ENCODE measurements at regions not wholly inside any gene's neighbourhood (a gene's known extent, or its start where the extent isn't known, plus 50 kb on each side); places are given as distances from the start of the nearest gene placed in this dataset.

DNA sequence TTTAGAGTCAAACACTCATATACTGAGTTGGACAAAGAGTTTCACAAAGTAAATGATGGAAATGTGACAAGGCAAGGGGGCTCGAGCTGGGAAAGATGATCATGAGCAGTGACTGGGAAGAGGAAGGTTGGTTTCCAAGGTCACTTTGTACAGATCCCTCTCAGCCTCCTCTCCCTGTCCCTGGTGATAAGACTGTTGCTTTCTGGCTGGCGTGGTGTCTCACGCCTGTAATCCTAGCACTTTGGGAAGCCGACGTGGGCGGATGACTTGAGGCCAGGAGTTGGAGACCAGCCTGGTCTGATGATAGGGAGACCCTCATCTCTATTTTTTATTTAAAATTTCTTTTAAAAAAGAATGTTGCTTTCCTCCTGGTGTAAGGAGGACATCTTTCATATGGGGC is 65.4 kb upstream of the CALM2 start:
- H2BK20ac ChIP-seq (ENCODE audit: low read depth, low read length): 0 out of 2 replicates have a peak overlapping the region, but pooled peaks have one; percentile 14
- H2BK5ac ChIP-seq (ENCODE audit: low read depth, low read length, poor library complexity, severe bottlenecking): no peak overlapping the region
- no peak overlapping the region for H3K56ac ChIP-seq (ENCODE audit: extremely low read depth, insufficient read depth, low read length)
- no peak overlapping the region for H3K18ac ChIP-seq (ENCODE audit: low read depth, low read length)
- no peak overlapping the region for H3K9ac ChIP-seq (ENCODE audit: low read depth, low read length)
- no peaks in the 10 kb centered on the region for H3K36me3 ChIP-seq (ENCODE audit: control insufficient read depth, insufficient read depth, low read length)
- dilution Hi-C loops (cut with HindIII; ENCODE audit: low sequenced_read_pairs, unreplicated experiment) (no loop called here), intact Hi-C loops (cut with micrococcal nuclease) (no loop called here), in situ Hi-C loops (cut with MboI; ENCODE audit: low sequenced_read_pairs) (no loop called here)
- no peak overlapping the region for H2AK5ac ChIP-seq (ENCODE audit: low read depth, low read length)
- H3K27me3 ChIP-seq (ENCODE audit: control insufficient read depth, insufficient read depth, low read length): peaks cover 3% of the 10 kb centered on the region
- H2BK15ac ChIP-seq (ENCODE audit: low read depth, low read length): no peak overlapping the region; the same call in 2 of the 3 replicates
- H3K9me1 ChIP-seq (ENCODE audit: insufficient read depth, low read length): peaks cover 10% of the 10 kb centered on the region; the same call in 1 of the 2 replicates
- POLR2A ChIA-PET (ENCODE audit: unreplicated experiment): no interaction called here
- H3K14ac ChIP-seq (replicated peaks; ENCODE audit: low read depth, low read length): no peak overlapping the region
- H3K23ac ChIP-seq (ENCODE audit: low read depth, low read length): no peak overlapping the region
- DNase-seq (no peak), ATAC-seq (ENCODE audit: low read depth) (no peak)
- peaks cover 11% of the 10 kb centered on the region for H3K4me1 ChIP-seq (ENCODE audit: control insufficient read depth, insufficient read depth, low read length)
- no peak overlapping the region for H4K91ac ChIP-seq (ENCODE audit: insufficient read depth, low read depth, low read length)
- no peak overlapping the region for H3K4me3 ChIP-seq (ENCODE audit: insufficient read depth, low read depth, low read length)
- WGBS, 2 experiments (ENCODE audit: extremely low coverage in 2 of 2, insufficient read length in 1 of 2): no CpG with 5 or more reads among the region's 6 CpGs
- H4K20me1 ChIP-seq (ENCODE audit: insufficient read depth, low read length): no peaks in the 10 kb centered on the region
- no peak overlapping the region for H2AFZ ChIP-seq (replicated peaks; ENCODE audit: low read length, poor library complexity)
- H3K27ac ChIP-seq (ENCODE audit: insufficient read depth, low read length): no peak overlapping the region
- no TSS peak for BruUV-seq (replicated peaks)
- no peak overlapping the region for H4K8ac ChIP-seq (ENCODE audit: low read depth in 2 of 2, low read length in 2 of 2)
- CTCF ChIA-PET: no interaction called here
- no peak overlapping the region for H2AK9ac ChIP-seq (replicated peaks; ENCODE audit: low read depth, low read length, poor library complexity)
- H3K9me3 ChIP-seq (ENCODE audit: control insufficient read depth, insufficient read depth, low read length): no peaks in the 10 kb centered on the region
- H2BK120ac ChIP-seq (ENCODE audit: low read depth, low read length): no peak overlapping the region
- H3K4me2 ChIP-seq (ENCODE audit: low read depth, low read length): no peak overlapping the region
- no peak for TF ChIP-seq FOS (IDR thresholded peaks at IDR 0.05; ENCODE audit: low read depth, low read length)
- no peak overlapping the region for H4K5ac ChIP-seq (ENCODE audit: low read depth, low read length)
- 0 out of 4 replicates have a peak, but pooled peaks cover 0 to 6% of the 10 kb centered on the region in 2 experiments for H3K79me1 ChIP-seq (ENCODE audit: low read depth in 1 of 2, low read length in 2 of 2)
- no peak overlapping the region for H3K4ac ChIP-seq (ENCODE audit: low read depth, low read length)

Measured in IMR-90 (cell line).